Urothelium cell line (cell line): ENCODE measurements at regions not wholly inside any gene's neighbourhood (a gene's known extent, or its start where the extent isn't known, plus 50 kb on each side); places are given as distances from the start of the nearest gene placed in this dataset.
"Not testable (repeated sequence)": the region's sequence is repeated elsewhere in the genome, so short reads cannot be mapped to it uniquely, and the experiment has no call there.

Experiments
- DNase-seq: peaks from one replicate; pipeline ENCODE4 v3.0.0; 2011; ENCODE audit warnings: low spot score, mixed read lengths
- FAIRE-seq: peaks from 2 replicates; lab custom pipeline; 2011; peaks lifted over from hg19 to GRCh38; lab: Jason Lieb, UNC

- FAIRE-seq (no peak), DNase-seq (no peak)
These were observed 144.0 kb downstream of the PRL start for GRCh38 chr6:22152841-22153240.

GRCh38 chr6:22153384-22154158 is 143.3 kb downstream of the PRL start:
- FAIRE-seq (no peak), DNase-seq (no peak)

DNA sequence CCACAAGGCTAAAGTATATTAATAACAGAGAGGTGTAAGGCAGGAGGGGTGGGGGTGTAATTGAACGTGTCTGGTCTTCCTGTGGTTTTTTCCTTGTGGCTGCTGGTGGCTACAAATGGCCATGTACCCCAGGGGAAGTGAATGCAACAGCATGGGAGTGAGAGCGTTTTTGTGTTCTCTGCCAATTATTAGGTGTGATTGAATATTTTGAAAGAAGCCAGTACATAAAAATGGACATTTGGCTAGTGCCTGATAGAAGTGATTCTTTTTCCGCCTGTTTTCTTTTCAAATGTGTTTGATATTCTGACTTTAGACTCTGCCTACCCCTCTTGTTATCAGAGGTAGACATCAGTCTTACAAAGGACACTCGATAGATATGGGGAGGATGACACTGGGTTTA is 141.3 kb downstream of the PRL start:
- FAIRE-seq (no peak), DNase-seq (no peak)

GRCh38 chr6:22157233-22157632 is 139.6 kb downstream of the PRL start:
- DNase-seq (no peak), FAIRE-seq (no peak)

GRCh38 chr6:22164236-22164635 is 132.6 kb downstream of the PRL start:
- no peak for FAIRE-seq

DNA sequence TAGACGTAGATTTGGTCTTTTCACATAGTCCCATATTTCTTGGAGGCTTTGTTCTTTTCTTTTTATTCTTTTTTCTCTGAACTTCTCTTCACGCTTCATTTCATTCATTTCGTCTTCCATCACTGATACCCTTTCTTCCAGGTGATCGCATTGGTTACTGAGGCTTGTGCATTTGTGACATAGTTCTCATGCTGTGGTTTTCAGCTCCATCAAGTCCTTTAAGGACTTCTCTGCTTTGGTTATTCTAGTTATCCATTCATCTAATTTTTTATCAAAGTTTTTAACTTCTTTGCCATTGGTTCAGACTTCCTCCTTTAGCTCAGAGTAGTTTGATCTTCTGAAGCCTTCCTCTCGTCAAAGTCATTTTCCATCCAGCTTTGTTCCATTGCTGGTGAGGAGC is 125.8 kb downstream of the PRL start:
- not testable (repeated sequence) for DNase-seq, FAIRE-seq

More at GRCh38 chr6:22164236-22164635, 132.6 kb downstream of the PRL start:
- DNase-seq = no peak

DNA sequence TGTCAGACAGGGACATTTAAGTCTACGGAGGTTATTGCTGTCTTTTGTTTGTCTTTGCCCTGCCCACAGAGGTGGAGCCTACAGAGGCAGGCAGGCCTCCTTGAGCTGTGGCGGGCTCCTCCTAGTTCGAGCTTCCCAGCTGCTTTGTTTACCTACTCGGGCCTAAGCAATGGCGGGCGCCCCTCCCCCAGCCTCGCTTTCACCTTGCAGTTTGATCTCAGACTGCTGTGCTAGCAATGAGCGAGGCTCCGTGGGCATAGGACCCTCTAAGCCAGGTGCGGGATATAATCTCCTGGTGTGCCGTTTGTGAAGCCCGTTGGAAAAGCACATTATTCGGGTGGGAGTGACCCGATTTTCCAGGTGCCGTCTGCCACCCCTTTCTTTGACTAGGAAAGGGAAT is 125.0 kb downstream of the PRL start:
- FAIRE-seq = not testable (repeated sequence)

GRCh38 chr6:22173311-22173710 is 123.5 kb downstream of the PRL start:
- DNase-seq (no peak), FAIRE-seq (no peak)

More for the DNA sequence above, 125.0 kb downstream of the PRL start:
- not testable (repeated sequence) for DNase-seq

DNA sequence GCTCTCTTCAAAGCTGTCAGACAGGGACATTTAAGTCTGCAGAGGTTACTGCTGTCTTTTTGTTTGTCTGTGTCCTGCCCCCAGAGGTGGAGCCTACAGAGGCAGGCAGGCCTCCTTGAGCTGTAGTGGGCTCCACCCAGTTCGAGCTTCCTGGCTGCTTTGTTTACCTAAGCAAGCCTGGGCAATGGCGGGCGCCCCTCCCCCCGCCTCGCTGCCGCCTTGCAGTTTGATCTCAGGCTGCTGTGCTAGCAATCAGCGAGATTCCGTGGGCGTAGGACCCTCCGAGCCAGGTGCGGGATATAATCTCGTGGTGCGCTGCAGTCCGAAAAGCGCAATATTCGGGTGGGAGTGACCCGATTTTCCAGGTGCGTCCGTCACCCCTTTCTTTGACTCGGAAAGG is 116.6 kb downstream of the PRL start:
- FAIRE-seq, DNase-seq: not testable (repeated sequence)

DNA sequence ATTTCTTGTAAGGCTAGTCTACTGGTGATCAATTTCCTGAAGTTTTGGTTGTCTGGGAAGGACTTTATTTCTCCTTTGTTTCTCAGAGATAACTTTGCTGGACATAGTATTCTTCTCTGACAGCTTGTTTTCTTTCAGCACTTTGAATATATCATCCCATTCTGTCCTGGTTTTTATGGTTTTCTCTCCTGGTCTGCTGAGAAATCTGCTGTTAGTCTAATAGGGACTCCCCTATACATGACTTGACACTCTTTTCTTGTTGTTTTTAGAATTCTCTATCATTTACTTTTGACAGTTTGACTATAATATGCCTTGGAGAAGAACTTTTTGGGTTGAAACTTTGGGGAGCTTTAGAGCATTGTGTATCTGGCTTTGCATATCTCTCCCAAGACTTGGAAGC is 112.5 kb downstream of the PRL start:
- DNase-seq (no peak), FAIRE-seq (no peak)

GRCh38 chr6:22189946-22190345 is 106.9 kb downstream of the PRL start:
- DNase-seq = no peak
- FAIRE-seq = no peak

- FAIRE-seq (no peak), DNase-seq (no peak)
These were observed 102.5 kb downstream of the PRL start for GRCh38 chr6:22194188-22194921.

GRCh38 chr6:22199771-22200170 is 97.1 kb downstream of the PRL start:
- DNase-seq (no peak), FAIRE-seq (no peak)

- DNase-seq (no peak), FAIRE-seq (no peak)
These were observed 92.7 kb downstream of the PRL start for GRCh38 chr6:22204153-22204552.

GRCh38 chr6:22205266-22205665 is 91.6 kb downstream of the PRL start:
- no peak for FAIRE-seq
- DNase-seq = no peak

DNA sequence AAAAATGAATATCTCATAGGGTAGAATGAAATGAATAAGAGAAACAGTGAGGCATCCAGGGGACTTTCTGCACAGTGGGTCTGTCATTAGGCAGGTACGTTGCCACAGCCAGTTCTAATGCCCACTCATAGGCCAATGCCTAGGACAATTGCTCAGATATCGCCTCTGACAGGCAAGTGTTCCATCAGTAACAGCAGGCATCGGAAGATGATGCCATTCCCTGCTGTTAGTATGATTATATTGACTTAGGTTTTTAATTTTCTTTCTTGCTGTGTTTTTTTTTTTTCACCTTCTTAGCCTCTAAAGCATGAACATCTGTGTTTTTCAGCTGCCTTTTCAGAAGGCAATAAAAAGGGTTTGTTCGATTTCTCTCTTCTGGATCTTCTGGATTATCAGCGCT is 90.7 kb downstream of the PRL start:
- no peak for FAIRE-seq
- no peak for DNase-seq

DNA sequence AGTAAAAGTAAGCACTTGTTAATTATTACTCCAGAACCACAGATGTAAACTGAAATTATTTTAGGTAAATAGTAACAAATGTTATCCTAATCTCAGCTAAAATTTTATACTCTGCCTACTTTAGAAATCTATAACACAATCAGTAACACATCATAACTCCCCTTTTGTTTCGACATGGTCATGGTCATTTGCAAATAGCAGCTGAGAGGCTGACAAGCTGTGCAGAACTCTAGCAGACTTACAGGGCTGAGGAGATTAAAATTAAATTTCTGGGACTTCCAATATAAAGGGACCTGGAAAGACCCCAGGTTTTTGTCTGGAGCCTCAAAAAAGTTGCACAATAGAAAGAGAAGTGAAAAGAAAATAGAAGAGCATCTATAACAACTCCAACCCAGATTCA is 88.8 kb downstream of the PRL start:
- FAIRE-seq (no peak), DNase-seq (no peak)

DNA sequence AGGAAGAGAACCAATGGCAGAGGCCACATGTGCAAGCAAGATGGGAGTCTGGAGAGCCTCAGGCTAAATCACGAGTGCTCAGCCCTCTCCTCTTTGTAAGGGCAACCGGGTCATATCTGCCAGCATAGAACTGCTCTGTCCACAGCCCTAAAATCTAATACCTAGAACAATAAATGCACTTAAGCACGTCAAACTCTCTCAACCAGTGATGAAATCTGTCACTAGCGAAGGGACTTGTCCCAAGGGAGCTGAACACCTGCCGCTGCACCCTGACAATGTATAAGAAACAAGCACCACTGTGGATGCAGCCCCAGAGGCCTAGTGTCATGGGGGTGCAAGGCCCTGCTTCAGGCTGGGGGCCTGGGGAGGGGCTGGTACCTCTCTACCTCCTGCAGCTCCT is 82.5 kb downstream of the PRL start:
- FAIRE-seq = no peak
- no peak for DNase-seq

GRCh38 chr6:22215474-22215873 is 81.4 kb downstream of the PRL start:
- FAIRE-seq, DNase-seq: not testable (repeated sequence)

- DNase-seq (no peak), FAIRE-seq (no peak)
These were observed 78.4 kb downstream of the PRL start for GRCh38 chr6:22218410-22218809.

GRCh38 chr6:22219925-22220324 is 76.9 kb downstream of the PRL start:
- DNase-seq (no peak), FAIRE-seq (no peak)

DNA sequence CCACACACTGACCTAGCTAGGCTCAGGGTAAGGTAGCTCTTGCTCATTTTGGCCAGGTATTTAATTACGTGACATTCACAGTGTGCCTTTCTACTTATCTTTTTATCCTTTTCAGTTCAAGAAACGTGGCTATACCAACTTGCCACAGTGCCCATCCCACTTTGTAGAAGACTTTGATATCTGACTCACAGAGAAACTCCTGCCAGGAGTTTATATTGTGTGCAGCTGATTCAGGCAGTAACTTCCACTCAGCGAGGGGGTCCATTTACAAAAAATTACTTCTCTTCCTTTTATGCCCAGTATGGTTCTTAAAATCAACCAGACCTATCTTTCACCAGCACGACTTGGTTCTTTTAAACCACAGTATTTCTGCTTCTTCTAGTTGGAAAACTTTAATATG is 75.6 kb downstream of the PRL start:
- DNase-seq (no peak), FAIRE-seq (no peak)
